GM23248 (cell line): ENCODE measurements at regions not wholly inside any gene's neighbourhood (a gene's known extent, or its start where the extent isn't known, plus 50 kb on each side); places are given as distances from the start of the nearest gene placed in this dataset.

ENCODE experiments used
- DNase-seq: peaks from one replicate; pipeline ENCODE4 v3.0.0-alpha.2; 2015
- H2AFZ ChIP-seq: fragments of 200-600 bp; sonication (generic); 2 replicates; pipeline ENCODE4 v1.6.1; 2016; ENCODE audit warnings: antibody characterized with exemption
- H3F3A ChIP-seq: fragments of 200-600 bp; sonication (generic); 2 replicates; pipeline ENCODE4 v1.6.1; 2016; ENCODE audit warnings: mild to moderate bottlenecking, antibody characterized with exemption, mixed run types; ENCODE audit not compliant: insufficient read depth
- H3K27ac ChIP-seq: fragments of 200-600 bp; sonication (generic); 2 replicates; pipeline ENCODE4 v1.5.1; 2016; ENCODE audit warnings: mild to moderate bottlenecking
- H3K27me3 ChIP-seq: fragments of 200-600 bp; sonication (generic); replicated peaks from 2 replicates; pipeline ENCODE4 v1.6.1; 2016; ENCODE audit warnings: mild to moderate bottlenecking; ENCODE audit not compliant: insufficient read depth
- H3K36me3 ChIP-seq: fragments of 200-600 bp; sonication (generic); 2 replicates; pipeline ENCODE4 v1.6.1; 2016; ENCODE audit warnings: low read depth, mild to moderate bottlenecking
- H3K4me1 ChIP-seq: fragments of 200-600 bp; sonication (generic); 2 replicates; pipeline ENCODE4 v1.6.1; 2016; ENCODE audit warnings: mild to moderate bottlenecking; ENCODE audit not compliant: insufficient read depth
- H3K4me2 ChIP-seq: fragments of 200-600 bp; sonication (generic); one replicate; pipeline ENCODE4 v1.6.1; 2016; ENCODE audit warnings: mild to moderate bottlenecking; ENCODE audit not compliant: unreplicated experiment
- H3K4me3 ChIP-seq: fragments of 200-600 bp; sonication (generic); 2 replicates; pipeline ENCODE4 v1.5.1; 2016; ENCODE audit warnings: mild to moderate bottlenecking
- H3K79me2 ChIP-seq: fragments of 200-600 bp; sonication (generic); 2 replicates; pipeline ENCODE4 v1.6.1; 2016; ENCODE audit warnings: mild to moderate bottlenecking; ENCODE audit not compliant: insufficient read depth
- H3K9ac ChIP-seq: fragments of 200-600 bp; sonication (generic); 2 replicates; pipeline ENCODE4 v1.6.1; 2016; ENCODE audit warnings: mild to moderate bottlenecking
- H3K9me2 ChIP-seq: fragments of 200-600 bp; sonication (generic); 2 replicates; pipeline ENCODE4 v1.6.1; 2016; ENCODE audit warnings: mixed run types, mild to moderate bottlenecking, moderate library complexity; ENCODE audit not compliant: insufficient read depth
- H3K9me3 ChIP-seq: fragments of 200-600 bp; sonication (generic); one replicate; pipeline ENCODE4 v1.6.1; 2017; ENCODE audit warnings: low read depth
- H4K20me1 ChIP-seq: fragments of 200-600 bp; sonication (generic); 2 replicates; pipeline ENCODE4 v1.6.0; 2016; ENCODE audit not compliant: insufficient read depth
- EZH2 ChIP-seq: fragments of 200-600 bp; sonication (generic); IDR thresholded peaks from 2 replicates; pipeline ENCODE4 v1.6.1; 2018; ENCODE audit warnings: antibody characterized with exemption, mild to moderate bottlenecking; ENCODE audit not compliant: insufficient read depth, poor library complexity, severe bottlenecking
- EZH2phosphoT487 ChIP-seq: fragments of 200-600 bp; sonication (generic); IDR thresholded peaks from 2 replicates; pipeline ENCODE4 v1.6.1; 2018; ENCODE audit warnings: antibody characterized with exemption, moderate library complexity, mild to moderate bottlenecking, low read depth; ENCODE audit not compliant: insufficient read depth
- WGBS, 2 experiments: methylation state at CpG; one replicate each; pipeline ENCODE4 v1.1.6; 2015 to 2017; ENCODE audit warnings: low lambda C conversion rate in 2 of 2, low coverage in 1 of 2; ENCODE audit errors: missing lambda C conversion rate in 2 of 2; 5-methylcytosine and 5-hydroxymethylcytosine counted together
- in situ Hi-C: fragments of 300-500 bp; cut with MboI; formaldehyde crosslinking; loops from 2 replicates; pipeline ENCODE4 v1.15.0; 2020

DNA sequence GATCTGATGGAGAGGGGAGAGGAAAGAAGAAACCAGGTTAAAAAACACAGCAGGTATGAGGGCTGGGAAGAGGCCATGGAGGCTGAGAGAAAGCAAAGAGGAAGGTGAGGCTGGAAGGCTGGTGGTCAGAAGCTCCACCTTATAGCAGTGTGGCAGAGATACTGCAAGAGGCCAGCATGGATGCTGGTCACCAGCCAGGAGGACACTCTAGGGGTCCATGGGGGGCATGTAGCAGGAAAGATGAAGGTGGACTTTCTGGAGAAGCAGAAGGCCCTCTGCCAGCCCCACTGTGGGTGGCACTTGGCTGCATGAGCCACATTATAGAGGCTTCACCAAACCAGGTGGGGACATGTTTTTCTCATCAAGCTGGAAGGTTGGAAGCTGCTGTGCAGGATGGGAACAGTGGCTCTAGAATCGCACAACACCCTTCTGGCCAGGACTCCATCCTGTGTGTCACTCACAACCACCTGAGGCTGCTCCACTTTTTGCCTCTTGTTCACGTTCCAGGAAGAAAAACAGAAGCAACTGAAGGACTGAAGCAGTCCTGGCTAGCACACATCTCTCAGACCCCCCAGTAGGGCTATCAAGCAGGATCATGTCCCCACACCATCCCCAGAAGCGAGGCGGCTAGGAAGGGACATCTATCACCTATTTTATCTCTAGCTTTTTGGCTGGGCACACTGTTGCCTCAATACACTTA lies 587.5 kb upstream of the MGMT start:
- no peak overlapping the region for H3K4me3 ChIP-seq
- DNase-seq = no peak
- no peaks in the 10 kb centered on the region for H3K9me3 ChIP-seq
- H3K9me2 ChIP-seq = no peaks in the 10 kb centered on the region
- no peaks in the 10 kb centered on the region for H3K79me2 ChIP-seq
- no peaks in the 10 kb centered on the region for H3K36me3 ChIP-seq
- H3K4me2 ChIP-seq = no peak overlapping the region
- H3F3A ChIP-seq = no peaks in the 10 kb centered on the region
- no peaks in the 10 kb centered on the region for H3K27me3 ChIP-seq
- in situ Hi-C loops = no loop called here
- TF ChIP-seq EZH2 (no peak), EZH2phosphoT487 (no peak)
- no peaks in the 10 kb centered on the region for H4K20me1 ChIP-seq
- H3K4me1 ChIP-seq = no peaks in the 10 kb centered on the region
- H3K27ac ChIP-seq = no peak overlapping the region
- no peak overlapping the region for H2AFZ ChIP-seq
- no peak overlapping the region for H3K9ac ChIP-seq
- WGBS, 2 experiments = 36 to 42% methylated on average over 4 of the region's 4 CpGs

DNA sequence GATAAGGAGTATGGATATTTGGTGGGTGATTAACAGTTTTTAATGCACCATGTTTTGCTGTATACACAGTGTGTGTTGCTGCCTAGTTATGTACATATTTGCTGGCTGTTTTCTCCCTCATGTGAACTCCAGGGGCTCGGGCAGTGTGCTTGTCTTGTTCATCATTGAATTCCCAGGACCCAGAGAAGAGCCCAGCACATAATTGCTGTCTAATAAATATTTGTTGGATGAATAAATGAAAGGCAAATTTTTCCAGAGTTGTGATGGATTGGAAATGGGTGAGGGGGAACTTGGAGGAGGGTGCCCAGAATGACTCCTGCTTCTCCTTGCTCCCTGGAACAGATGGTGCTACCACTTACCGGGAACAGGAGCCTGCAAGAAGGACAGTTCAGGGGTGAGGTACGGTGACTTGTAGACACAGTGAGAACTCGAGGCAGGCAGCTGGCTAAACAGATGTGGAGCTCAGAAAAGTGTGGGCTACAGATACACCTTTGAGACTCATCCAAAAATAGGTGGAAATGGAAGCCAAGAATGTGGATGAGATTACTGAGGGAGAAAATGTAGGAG lies 586.8 kb upstream of the MGMT start:
- Histone ChIP-seq H3K4me1 (no peaks in the 10 kb centered on the region), H3K27ac (no peak overlapping the region), H3K36me3 (no peaks in the 10 kb centered on the region), H3K79me2 (no peaks in the 10 kb centered on the region), H3K27me3 (no peaks in the 10 kb centered on the region), H3K4me2 (no peak overlapping the region), H4K20me1 (no peaks in the 10 kb centered on the region), H3K9ac (no peak overlapping the region), H3K4me3 (no peak overlapping the region), H3F3A (no peaks in the 10 kb centered on the region), H3K9me2 (no peaks in the 10 kb centered on the region), H2AFZ (no peak overlapping the region), H3K9me3 (no peaks in the 10 kb centered on the region)
- TF ChIP-seq EZH2 (no peak), EZH2phosphoT487 (no peak)
- no peak for DNase-seq
- WGBS, 2 experiments = 45 to 46% methylated on average over 4 of the region's 4 CpGs
- in situ Hi-C loops = no loop called here

DNA sequence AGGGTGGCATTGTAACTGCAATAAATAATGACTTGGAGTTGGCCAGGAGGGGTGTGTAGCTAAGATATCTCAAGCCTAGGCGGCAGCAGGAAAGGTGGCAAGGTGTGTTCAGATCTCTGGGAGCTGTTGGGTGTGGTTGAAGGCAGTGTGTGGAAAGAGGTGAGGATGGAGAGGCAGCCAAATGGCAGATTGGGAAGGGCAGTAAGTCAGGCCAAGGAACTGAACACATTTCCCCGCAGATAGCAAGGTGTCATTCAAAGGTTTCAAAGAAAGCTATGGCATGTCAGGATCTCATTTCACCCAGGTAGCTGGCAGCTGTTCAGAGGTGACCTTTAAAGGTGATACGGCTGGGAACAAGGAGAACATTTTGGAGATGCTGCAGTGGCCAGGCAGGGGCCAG lies 586.0 kb upstream of the MGMT start:
- 36 to 43% methylated on average over 3 of the region's 3 CpGs for WGBS, 2 experiments
- in situ Hi-C loops = no loop called here

DNA sequence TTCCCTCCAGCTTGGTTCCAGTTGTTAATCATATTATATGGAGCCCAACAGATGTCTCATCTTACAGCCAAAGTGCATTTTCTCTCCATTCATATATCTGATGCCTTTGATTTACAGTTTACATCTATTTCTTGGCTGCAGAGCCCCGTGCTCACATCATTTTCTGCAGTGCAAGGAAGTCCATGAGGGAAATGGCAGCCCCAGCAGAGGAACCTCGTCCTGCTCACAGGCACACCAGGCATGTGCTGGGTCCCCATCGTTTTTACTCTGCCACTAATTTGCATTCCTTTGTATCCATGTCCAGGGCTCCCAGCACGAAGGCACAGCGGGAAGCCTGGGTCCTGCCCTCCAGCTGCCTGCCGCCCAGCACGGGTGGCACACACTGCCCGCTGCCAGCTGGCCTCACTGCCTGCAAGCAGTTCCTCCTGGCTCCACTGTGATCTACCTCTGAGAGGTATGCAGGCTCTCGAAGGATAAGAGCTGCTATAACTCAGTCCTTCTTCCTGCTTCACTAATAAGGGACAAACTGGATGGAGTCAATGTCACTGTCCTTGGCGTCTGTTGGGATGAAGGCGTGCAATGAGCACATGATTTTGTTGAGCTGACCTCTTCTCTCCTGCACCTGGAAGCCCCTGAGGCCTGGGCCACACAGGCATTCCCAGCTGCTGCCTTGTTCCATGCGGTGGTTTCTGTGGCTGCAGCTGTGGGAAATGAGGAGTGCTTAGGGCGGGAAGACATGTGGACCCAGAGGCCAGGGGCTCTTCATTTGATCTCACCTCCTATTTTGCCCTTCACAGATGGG lies 583.6 kb upstream of the MGMT start:
- no peak overlapping the region for H3K9ac ChIP-seq
- no peak overlapping the region for H3K4me3 ChIP-seq
- no peaks in the 10 kb centered on the region for H3K27me3 ChIP-seq
- H3F3A ChIP-seq = no peaks in the 10 kb centered on the region
- DNase-seq = no peak
- no peaks in the 10 kb centered on the region for H3K79me2 ChIP-seq
- no peak for TF ChIP-seq EZH2phosphoT487
- no peaks in the 10 kb centered on the region for H3K9me3 ChIP-seq
- H4K20me1 ChIP-seq = no peaks in the 10 kb centered on the region
- H3K4me1 ChIP-seq = no peaks in the 10 kb centered on the region
- H2AFZ ChIP-seq = no peak overlapping the region
- H3K36me3 ChIP-seq = no peaks in the 10 kb centered on the region
- no peaks in the 10 kb centered on the region for H3K9me2 ChIP-seq
- no peak overlapping the region for H3K27ac ChIP-seq
- no peak overlapping the region for H3K4me2 ChIP-seq
- in situ Hi-C loops = no loop called here
- 52 to 54% methylated on average over 13 of the region's 13 CpGs for WGBS, 2 experiments

More for the DNA sequence above, 586.0 kb upstream of the MGMT start:
- Histone ChIP-seq H3F3A (no peaks in the 10 kb centered on the region), H3K9me3 (no peaks in the 10 kb centered on the region), H3K36me3 (no peaks in the 10 kb centered on the region), H3K9me2 (no peaks in the 10 kb centered on the region), H3K27ac (no peak overlapping the region), H3K4me2 (no peak overlapping the region), H3K79me2 (no peaks in the 10 kb centered on the region), H3K4me3 (no peak overlapping the region), H3K27me3 (no peaks in the 10 kb centered on the region), H4K20me1 (no peaks in the 10 kb centered on the region), H3K9ac (no peak overlapping the region), H2AFZ (no peak overlapping the region), H3K4me1 (no peaks in the 10 kb centered on the region)
- DNase-seq = no peak
- no peak for TF ChIP-seq EZH2phosphoT487
- TF ChIP-seq EZH2 = no peak
